DLD1 (cell line): ENCODE measurements at regions not wholly inside any gene's neighbourhood (a gene's known extent, or its start where the extent isn't known, plus 50 kb on each side); places are given as distances from the start of the nearest gene placed in this dataset.

ENCODE experiments used
- in situ Hi-C: cut with HindIII; loops from 2 replicates; pipeline ENCODE4 v1.10.0; 2017; ENCODE audit warnings: low sequenced_read_pairs

- in situ Hi-C loops: no loop called here
Measured at GRCh38 chr1:218525451-218526197, 180.5 kb downstream of the TGFB2 start.

- in situ Hi-C loops: no loop called here
Measured at GRCh38 chr1:218526198-218526580, 181.1 kb downstream of the TGFB2 start.

- in situ Hi-C loops: no loop called here
Measured at GRCh38 chr1:218527737-218528136, 182.6 kb downstream of the TGFB2 start.

GRCh38 chr1:218529646-218530300, 184.6 kb downstream of the TGFB2 start:
- in situ Hi-C loops: no loop called here

GRCh38 chr1:218531936-218532335, 186.8 kb downstream of the TGFB2 start:
- in situ Hi-C loops: no loop called here

GRCh38 chr1:218536296-218536986, 191.3 kb downstream of the TGFB2 start:
- in situ Hi-C loops: no loop called here

GRCh38 chr1:218537122-218537913, 192.2 kb downstream of the TGFB2 start:
- in situ Hi-C loops: no loop called here

GRCh38 chr1:218538341-218538740, 193.2 kb downstream of the TGFB2 start:
- in situ Hi-C loops: no loop called here

- in situ Hi-C loops: no loop called here
Measured at GRCh38 chr1:218546314-218546713, 201.2 kb downstream of the TGFB2 start.

GRCh38 chr1:218547957-218548730, 203.0 kb downstream of the TGFB2 start:
- in situ Hi-C loops: no loop called here

GRCh38 chr1:218548764-218549163, 203.6 kb downstream of the TGFB2 start:
- in situ Hi-C loops: no loop called here

- in situ Hi-C loops: no loop called here
Measured at GRCh38 chr1:218553197-218553596, 208.1 kb downstream of the TGFB2 start.

- in situ Hi-C loops: no loop called here
Measured at GRCh38 chr1:218556016-218556415, 210.9 kb downstream of the TGFB2 start.

- in situ Hi-C loops: no loop called here
Measured at GRCh38 chr1:218557731-218558130, 212.6 kb downstream of the TGFB2 start.

GRCh38 chr1:218558271-218558810, 213.2 kb downstream of the TGFB2 start:
- in situ Hi-C loops: no loop called here

GRCh38 chr1:218565377-218565776, 220.2 kb downstream of the TGFB2 start:
- in situ Hi-C loops: no loop called here

- in situ Hi-C loops: no loop called here
Measured at GRCh38 chr1:218568962-218569550, 223.9 kb downstream of the TGFB2 start.

- in situ Hi-C loops: no loop called here
Measured at GRCh38 chr1:218570456-218570855, 225.3 kb downstream of the TGFB2 start.

- in situ Hi-C loops: no loop called here
Measured at GRCh38 chr1:218571491-218571890, 226.4 kb downstream of the TGFB2 start.

- in situ Hi-C loops: no loop called here
Measured at GRCh38 chr1:218572050-218572449, 226.9 kb downstream of the TGFB2 start.
